ENCODE measurements at regions not wholly inside any gene's neighbourhood (a gene's known extent, or its start where the extent isn't known, plus 50 kb on each side); places are given as distances from the start of the nearest gene placed in this dataset.

GRCh38 chr5:124895236-124895635 is 148.8 kb upstream of the ZNF608 start:
- DNase-seq: no peak
- BruUV-seq (replicated peaks): no TSS peak
- Histone ChIP-seq H4K20me1 (ENCODE audit: low read length) (no peaks in the 10 kb centered on the region), H3K4me2 (ENCODE audit: low read length) (no peak overlapping the region), H3K9me3 (ENCODE audit: low read length) (no peaks in the 10 kb centered on the region), H3K36me3 (ENCODE audit: low read depth, low read length) (no peaks in the 10 kb centered on the region), H2AFZ (ENCODE audit: low read length) (no peak overlapping the region), H3K27me3 (ENCODE audit: low read length) (no peaks in the 10 kb centered on the region), H3K4me1 (ENCODE audit: insufficient read depth, low read length) (no peaks in the 10 kb centered on the region), H3F3A (ENCODE audit: low read length, unreplicated experiment) (no peaks in the 10 kb centered on the region), H3K79me2 (ENCODE audit: low read length) (no peaks in the 10 kb centered on the region), H3K9ac (ENCODE audit: low read length) (no peak overlapping the region), H3K27ac (ENCODE audit: low read length) (no peak overlapping the region), H3K4me3 (ENCODE audit: low read length) (no peak overlapping the region), H3K9me2 (replicated peaks; ENCODE audit: low read length) (no peaks in the 10 kb centered on the region)
- no peak for TF ChIP-seq CTCF (conservative IDR thresholded peaks at IDR 0.05; ENCODE audit: low read depth, low read length)
- no peak for TF ChIP-seq EZH2phosphoT487 (IDR thresholded peaks at IDR 0.05; ENCODE audit: borderline replicate concordance, low read length)
- no peak for TF ChIP-seq EZH2 (IDR thresholded peaks at IDR 0.05; ENCODE audit: low read length, unreplicated experiment)
- POLR2A ChIA-PET (ENCODE audit: unreplicated experiment): no interaction called here
- CTCF ChIA-PET: no interaction called here
- intact Hi-C loops (cut with micrococcal nuclease): no loop called here
- ATAC-seq: no peak

GRCh38 chr5:124901081-124901480 is 154.6 kb upstream of the ZNF608 start:
- ATAC-seq (peak; percentile 49), DNase-seq (no peak)
- Histone ChIP-seq H3K36me3 (ENCODE audit: low read depth, low read length) (no peaks in the 10 kb centered on the region), H3F3A (ENCODE audit: low read length, unreplicated experiment) (no peaks in the 10 kb centered on the region), H3K79me2 (ENCODE audit: low read length) (no peaks in the 10 kb centered on the region), H3K27me3 (ENCODE audit: low read length) (no peaks in the 10 kb centered on the region), H3K4me2 (ENCODE audit: low read length) (no peak overlapping the region), H2AFZ (ENCODE audit: low read length) (no peak overlapping the region), H3K4me3 (ENCODE audit: low read length) (no peak overlapping the region), H3K9ac (ENCODE audit: low read length) (no peak overlapping the region), H3K9me3 (ENCODE audit: low read length) (no peaks in the 10 kb centered on the region), H4K20me1 (ENCODE audit: low read length) (no peaks in the 10 kb centered on the region), H3K27ac (ENCODE audit: low read length) (no peak overlapping the region), H3K9me2 (replicated peaks; ENCODE audit: low read length) (no peaks in the 10 kb centered on the region), H3K4me1 (ENCODE audit: insufficient read depth, low read length) (no peaks in the 10 kb centered on the region)
- BruUV-seq (replicated peaks): no TSS peak
- POLR2A ChIA-PET (ENCODE audit: unreplicated experiment): no interaction called here
- TF ChIP-seq CTCF (conservative IDR thresholded peaks at IDR 0.05; ENCODE audit: low read depth, low read length): no peak
- no peak for TF ChIP-seq EZH2phosphoT487 (IDR thresholded peaks at IDR 0.05; ENCODE audit: borderline replicate concordance, low read length)
- intact Hi-C loops (cut with micrococcal nuclease): loop anchor here (10.0 kb wide), 2 partner anchors 246 to 504 kb away; no protein-coding TSS in a partner anchor
- CTCF ChIA-PET: no interaction called here

GRCh38 chr5:124902097-124902821 is 155.8 kb upstream of the ZNF608 start:
- Histone ChIP-seq H3K27ac (ENCODE audit: low read length) (no peak overlapping the region), H3K9ac (ENCODE audit: low read length) (no peak overlapping the region), H4K20me1 (ENCODE audit: low read length) (no peaks in the 10 kb centered on the region), H3K36me3 (ENCODE audit: low read depth, low read length) (no peaks in the 10 kb centered on the region), H3K9me3 (ENCODE audit: low read length) (no peaks in the 10 kb centered on the region), H3K4me2 (ENCODE audit: low read length) (no peak overlapping the region), H3K4me3 (ENCODE audit: low read length) (no peak overlapping the region), H2AFZ (ENCODE audit: low read length) (no peak overlapping the region), H3K9me2 (replicated peaks; ENCODE audit: low read length) (no peaks in the 10 kb centered on the region), H3F3A (ENCODE audit: low read length, unreplicated experiment) (no peaks in the 10 kb centered on the region), H3K4me1 (ENCODE audit: insufficient read depth, low read length) (peaks cover 6% of the 10 kb centered on the region), H3K27me3 (ENCODE audit: low read length) (no peaks in the 10 kb centered on the region), H3K79me2 (ENCODE audit: low read length) (no peaks in the 10 kb centered on the region)
- intact Hi-C loops (cut with micrococcal nuclease): loop anchor here (10.0 kb wide), 2 partner anchors 247 to 503 kb away; no protein-coding TSS in a partner anchor
- DNase-seq (no peak), ATAC-seq (no peak)
- BruUV-seq (replicated peaks): no TSS peak
- CTCF ChIA-PET: no interaction called here
- no peak for TF ChIP-seq CTCF (conservative IDR thresholded peaks at IDR 0.05; ENCODE audit: low read depth, low read length)
- no peak for TF ChIP-seq EZH2phosphoT487 (IDR thresholded peaks at IDR 0.05; ENCODE audit: borderline replicate concordance, low read length)
- TF ChIP-seq EZH2 (IDR thresholded peaks at IDR 0.05; ENCODE audit: low read length, unreplicated experiment): no peak
- POLR2A ChIA-PET (ENCODE audit: unreplicated experiment): no interaction called here
